ENCODE measurements at regions not wholly inside any gene's neighbourhood (a gene's known extent, or its start where the extent isn't known, plus 50 kb on each side); places are given as distances from the start of the nearest gene placed in this dataset.

- H3K36me3 ChIP-seq (ENCODE audit: insufficient read depth, low read length) = no peaks in the 10 kb centered on the region
- peaks cover 11 to 20% of the 10 kb centered on the region in 2 experiments for H3K27me3 ChIP-seq (ENCODE audit: control insufficient read depth in 1 of 2, insufficient read depth in 2 of 2, low read length in 2 of 2)
- H3K27ac Mint-ChIP-seq = peak overlapping the region; percentile 81
- DNase-seq (peak in 4 of 14 experiments; percentile 24 to 51 (median 38)), ATAC-seq (ENCODE audit: poor library complexity) (peak; percentile 73)
- H3K27ac ChIP-seq (ENCODE audit: low read depth in 1 of 2, low read length in 2 of 2) = no peak overlapping the region
- TF ChIP-seq CTCF (IDR thresholded peaks at IDR 0.05) = no peak
- no peak overlapping the region for H3K4me3 ChIP-seq (ENCODE audit: low read length)
- H3K9me3 ChIP-seq (ENCODE audit: control insufficient read depth in 1 of 2, insufficient read depth in 1 of 2, low read length in 2 of 2) = peaks cover 0 to 4% of the 10 kb centered on the region in 2 experiments
- peaks cover 25% of the 10 kb centered on the region for H3K4me1 ChIP-seq (ENCODE audit: insufficient read depth, low read length)
- H3K9me3 Mint-ChIP-seq = no peaks in the 10 kb centered on the region
- CTCF ChIA-PET = no interaction called here
- no peaks in the 10 kb centered on the region for H3K36me3 Mint-ChIP-seq (ENCODE audit: low read depth)
- POLR2A ChIA-PET = no interaction called here
- H3K4me3 Mint-ChIP-seq = peak overlapping the region; percentile 84
- H3K27me3 Mint-ChIP-seq = peaks cover 15% of the 10 kb centered on the region
- H3K4me1 Mint-ChIP-seq (ENCODE audit: low read depth) = peaks cover 4% of the 10 kb centered on the region
- intact Hi-C loops (cut with DNase I, micrococcal nuclease) = no loop called here
Observed at GRCh38 chr4:1565598-1566295, 118.4 kb downstream of the FAM53A start.

GRCh38 chr4:1564535-1565375 is 119.4 kb downstream of the FAM53A start:
- TF ChIP-seq CTCF (IDR thresholded peaks at IDR 0.05) = no peak
- intact Hi-C loops (cut with DNase I, micrococcal nuclease) = no loop called here
- DNase-seq = no peak
- no peak for ATAC-seq (ENCODE audit: poor library complexity)
- Mint-ChIP-seq H3K36me3 (ENCODE audit: low read depth) (no peaks in the 10 kb centered on the region), H3K4me1 (ENCODE audit: low read depth) (peaks cover 4% of the 10 kb centered on the region), H3K27ac (no peak overlapping the region), H3K4me3 (no peak overlapping the region), H3K9me3 (no peaks in the 10 kb centered on the region), H3K27me3 (peaks cover 15% of the 10 kb centered on the region)
- CTCF ChIA-PET = no interaction called here
- Histone ChIP-seq H3K4me3 (ENCODE audit: low read length) (no peak overlapping the region), H3K9me3 (ENCODE audit: control insufficient read depth in 1 of 2, insufficient read depth in 1 of 2, low read length in 2 of 2) (peaks cover 0 to 4% of the 10 kb centered on the region in 2 experiments), H3K36me3 (ENCODE audit: insufficient read depth, low read length) (no peaks in the 10 kb centered on the region), H3K27ac (ENCODE audit: low read depth in 1 of 2, low read length in 2 of 2) (no peak overlapping the region), H3K4me1 (ENCODE audit: insufficient read depth, low read length) (peaks cover 25% of the 10 kb centered on the region), H3K27me3 (ENCODE audit: control insufficient read depth in 1 of 2, insufficient read depth in 2 of 2, low read length in 2 of 2) (peaks cover 11 to 22% of the 10 kb centered on the region in 2 experiments)
- POLR2A ChIA-PET = interaction anchor here (0.9 kb wide), 1 partner anchor 13 kb away, joined by 4 read pairs; no protein-coding TSS in a partner anchor

- Histone ChIP-seq H3K27me3 (ENCODE audit: control insufficient read depth in 1 of 2, insufficient read depth in 2 of 2, low read length in 2 of 2) (peaks cover 11 to 22% of the 10 kb centered on the region in 2 experiments), H3K4me1 (ENCODE audit: insufficient read depth, low read length) (peaks cover 25% of the 10 kb centered on the region), H3K36me3 (ENCODE audit: insufficient read depth, low read length) (no peaks in the 10 kb centered on the region), H3K9me3 (ENCODE audit: control insufficient read depth in 1 of 2, insufficient read depth in 1 of 2, low read length in 2 of 2) (peaks cover 0 to 4% of the 10 kb centered on the region in 2 experiments), H3K27ac (ENCODE audit: low read depth in 1 of 2, low read length in 2 of 2) (no peak overlapping the region), H3K4me3 (ENCODE audit: low read length) (no peak overlapping the region)
- no peak for TF ChIP-seq CTCF (IDR thresholded peaks at IDR 0.05)
- peaks cover 18% of the 10 kb centered on the region for H3K27me3 Mint-ChIP-seq
- no peak overlapping the region for H3K4me3 Mint-ChIP-seq
- ChIA-PET POLR2A (interaction anchor here (0.9 kb wide), 1 partner anchor 13 kb away, joined by 4 read pairs; no protein-coding TSS in a partner anchor), CTCF (no interaction called here)
- H3K36me3 Mint-ChIP-seq (ENCODE audit: low read depth) = no peaks in the 10 kb centered on the region
- peaks cover 4% of the 10 kb centered on the region for H3K4me1 Mint-ChIP-seq (ENCODE audit: low read depth)
- H3K9me3 Mint-ChIP-seq = no peaks in the 10 kb centered on the region
- intact Hi-C loops (cut with DNase I, micrococcal nuclease) = no loop called here
- ATAC-seq (ENCODE audit: poor library complexity) (no peak), DNase-seq (no peak)
- H3K27ac Mint-ChIP-seq = no peak overlapping the region
Observed at GRCh38 chr4:1563768-1564485, 120.2 kb downstream of the FAM53A start.

Measured in CD4-positive, alpha-beta T cell (primary cell).